NB4 (cell line): ENCODE measurements at regions not wholly inside any gene's neighbourhood (a gene's known extent, or its start where the extent isn't known, plus 50 kb on each side); places are given as distances from the start of the nearest gene placed in this dataset.

Experiments
- MYC ChIP-seq: IDR thresholded peaks from 2 replicates; pipeline ENCODE4 v1.6.1; 2011; ENCODE audit warnings: low read depth, low read length
- POLR2A ChIP-seq: IDR thresholded peaks from 2 replicates; pipeline ENCODE4 v1.6.1; 2011; ENCODE audit warnings: mild to moderate bottlenecking; ENCODE audit not compliant: insufficient read length; ENCODE audit errors: extremely low read depth
- TF ChIP-seq, protein P1 (sequence below): IDR thresholded peaks from one replicate; pipeline ENCODE4 v1.5.1; 2012; ENCODE audit warnings: low read depth, low read length
- TF ChIP-seq, protein P2 (sequence below): IDR thresholded peaks from 2 replicates; pipeline ENCODE4 v1.6.1; 2011; ENCODE audit warnings: low read depth, low read length

GRCh38 chr20:60122671-60123070 lies 164.4 kb downstream of the CDH26 start:
- no peak for TF ChIP-seq POLR2A
- TF ChIP-seq, protein P1, sequence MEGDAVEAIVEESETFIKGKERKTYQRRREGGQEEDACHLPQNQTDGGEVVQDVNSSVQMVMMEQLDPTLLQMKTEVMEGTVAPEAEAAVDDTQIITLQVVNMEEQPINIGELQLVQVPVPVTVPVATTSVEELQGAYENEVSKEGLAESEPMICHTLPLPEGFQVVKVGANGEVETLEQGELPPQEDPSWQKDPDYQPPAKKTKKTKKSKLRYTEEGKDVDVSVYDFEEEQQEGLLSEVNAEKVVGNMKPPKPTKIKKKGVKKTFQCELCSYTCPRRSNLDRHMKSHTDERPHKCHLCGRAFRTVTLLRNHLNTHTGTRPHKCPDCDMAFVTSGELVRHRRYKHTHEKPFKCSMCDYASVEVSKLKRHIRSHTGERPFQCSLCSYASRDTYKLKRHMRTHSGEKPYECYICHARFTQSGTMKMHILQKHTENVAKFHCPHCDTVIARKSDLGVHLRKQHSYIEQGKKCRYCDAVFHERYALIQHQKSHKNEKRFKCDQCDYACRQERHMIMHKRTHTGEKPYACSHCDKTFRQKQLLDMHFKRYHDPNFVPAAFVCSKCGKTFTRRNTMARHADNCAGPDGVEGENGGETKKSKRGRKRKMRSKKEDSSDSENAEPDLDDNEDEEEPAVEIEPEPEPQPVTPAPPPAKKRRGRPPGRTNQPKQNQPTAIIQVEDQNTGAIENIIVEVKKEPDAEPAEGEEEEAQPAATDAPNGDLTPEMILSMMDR = no peak
- TF ChIP-seq, protein P2, sequence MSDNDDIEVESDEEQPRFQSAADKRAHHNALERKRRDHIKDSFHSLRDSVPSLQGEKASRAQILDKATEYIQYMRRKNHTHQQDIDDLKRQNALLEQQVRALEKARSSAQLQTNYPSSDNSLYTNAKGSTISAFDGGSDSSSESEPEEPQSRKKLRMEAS = no peak
- no peak for TF ChIP-seq MYC
